ENCODE measurements at regions not wholly inside any gene's neighbourhood (a gene's known extent, or its start where the extent isn't known, plus 50 kb on each side); places are given as distances from the start of the nearest gene placed in this dataset.

DNA sequence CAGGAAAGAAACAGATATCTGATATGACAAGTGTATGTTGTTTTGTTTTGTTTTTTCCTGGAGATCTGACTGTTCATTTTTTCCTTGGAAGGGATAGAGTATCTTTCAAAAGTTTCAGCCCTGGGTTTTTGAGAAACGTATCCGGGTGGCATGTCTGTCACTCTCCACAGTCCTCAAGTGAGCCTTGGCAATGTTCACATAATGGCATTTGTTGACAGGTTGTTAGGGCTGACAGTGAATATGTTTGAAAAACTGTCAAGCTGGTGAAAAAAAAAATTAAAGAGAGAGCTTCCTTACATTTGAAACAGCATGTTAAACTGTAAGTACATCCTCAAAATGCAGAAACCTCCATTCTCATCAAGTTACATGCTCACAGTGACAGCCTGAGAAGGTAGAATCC is 113.0 kb upstream of the DYNLRB2 start:
- no peaks in the 10 kb centered on the region for H4K20me1 ChIP-seq (ENCODE audit: insufficient read depth)
- no peak overlapping the region for H3K27ac ChIP-seq
- no peaks in the 10 kb centered on the region for H3K4me1 ChIP-seq (replicated peaks; ENCODE audit: insufficient read depth)
- no peaks in the 10 kb centered on the region for H3K79me2 ChIP-seq (ENCODE audit: low read depth)
- no peaks in the 10 kb centered on the region for H3F3A ChIP-seq (ENCODE audit: insufficient read depth, low read depth)
- H3K27me3 ChIP-seq (ENCODE audit: insufficient read depth, low read depth), result no peaks in the 10 kb centered on the region
- TF ChIP-seq, protein P1, sequence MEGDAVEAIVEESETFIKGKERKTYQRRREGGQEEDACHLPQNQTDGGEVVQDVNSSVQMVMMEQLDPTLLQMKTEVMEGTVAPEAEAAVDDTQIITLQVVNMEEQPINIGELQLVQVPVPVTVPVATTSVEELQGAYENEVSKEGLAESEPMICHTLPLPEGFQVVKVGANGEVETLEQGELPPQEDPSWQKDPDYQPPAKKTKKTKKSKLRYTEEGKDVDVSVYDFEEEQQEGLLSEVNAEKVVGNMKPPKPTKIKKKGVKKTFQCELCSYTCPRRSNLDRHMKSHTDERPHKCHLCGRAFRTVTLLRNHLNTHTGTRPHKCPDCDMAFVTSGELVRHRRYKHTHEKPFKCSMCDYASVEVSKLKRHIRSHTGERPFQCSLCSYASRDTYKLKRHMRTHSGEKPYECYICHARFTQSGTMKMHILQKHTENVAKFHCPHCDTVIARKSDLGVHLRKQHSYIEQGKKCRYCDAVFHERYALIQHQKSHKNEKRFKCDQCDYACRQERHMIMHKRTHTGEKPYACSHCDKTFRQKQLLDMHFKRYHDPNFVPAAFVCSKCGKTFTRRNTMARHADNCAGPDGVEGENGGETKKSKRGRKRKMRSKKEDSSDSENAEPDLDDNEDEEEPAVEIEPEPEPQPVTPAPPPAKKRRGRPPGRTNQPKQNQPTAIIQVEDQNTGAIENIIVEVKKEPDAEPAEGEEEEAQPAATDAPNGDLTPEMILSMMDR (conservative IDR thresholded peaks at IDR 0.05), result no peak
- no peak for TF ChIP-seq EZH2 (IDR thresholded peaks at IDR 0.05; ENCODE audit: low read depth)
- intact Hi-C loops (cut with micrococcal nuclease; ENCODE audit: unreplicated experiment), result no loop called here
- H3K4me3 ChIP-seq, result no peak overlapping the region
- H3K9me3 ChIP-seq (ENCODE audit: insufficient read depth, low read depth), result no peaks in the 10 kb centered on the region
- H3K4me2 ChIP-seq, result no peak overlapping the region
- ChIA-PET POLR2A (ENCODE audit: unreplicated experiment) (no interaction called here), CTCF (no interaction called here)
- DNase-seq, result no peak
- H3K9me2 ChIP-seq (ENCODE audit: insufficient read depth), result no peaks in the 10 kb centered on the region
- H2AFZ ChIP-seq, result no peak overlapping the region
- BruUV-seq (replicated peaks), result no TSS peak
- no peaks in the 10 kb centered on the region for H3K36me3 ChIP-seq (ENCODE audit: low read depth)

DNA sequence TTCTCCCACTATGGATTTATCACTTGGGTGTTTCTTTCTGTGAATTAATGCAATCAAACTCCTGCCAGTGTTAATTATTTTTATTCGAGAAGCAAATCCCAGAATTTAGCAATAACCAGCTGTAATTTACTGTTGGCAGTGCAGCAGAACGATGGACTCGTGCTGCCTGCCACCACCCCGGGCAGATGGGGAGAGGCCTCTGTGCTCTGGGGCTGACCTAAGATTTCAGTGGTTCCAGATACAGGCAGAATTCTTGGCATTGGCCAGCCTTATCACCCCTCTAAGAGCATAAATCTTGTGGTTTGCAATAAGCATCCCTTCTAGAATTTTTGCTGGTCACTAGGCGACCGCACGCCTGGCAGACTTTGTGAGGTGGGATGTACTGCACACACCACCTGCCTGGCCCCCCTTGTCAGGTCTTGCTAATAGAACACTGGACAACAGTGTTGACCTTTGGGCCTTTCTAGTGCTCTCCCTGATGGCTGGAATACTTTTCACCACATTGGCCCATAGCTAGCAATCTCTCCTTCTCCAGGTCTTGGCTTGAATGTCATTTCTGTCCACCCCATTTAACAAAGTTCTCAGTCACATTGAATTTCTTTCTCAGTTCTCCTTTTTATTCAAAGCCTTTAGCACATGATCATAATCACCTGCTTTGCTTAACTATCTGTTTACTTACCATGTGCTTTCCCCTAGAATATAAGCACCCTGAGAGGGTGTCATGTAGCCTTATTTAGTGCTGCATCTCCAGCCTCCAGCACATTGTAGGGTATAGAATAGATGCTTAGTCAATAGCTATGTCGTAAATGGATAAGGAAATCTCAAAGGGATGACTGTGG is 122.1 kb upstream of the DYNLRB2 start:
- BruUV-seq (replicated peaks), result no TSS peak
- Histone ChIP-seq H3K4me1 (replicated peaks; ENCODE audit: insufficient read depth) (no peaks in the 10 kb centered on the region), H3K27me3 (ENCODE audit: insufficient read depth, low read depth) (0 out of 2 replicates have a peak, but pooled peaks cover 3% of the 10 kb centered on the region), H3K9me3 (ENCODE audit: insufficient read depth, low read depth) (no peaks in the 10 kb centered on the region), H4K20me1 (ENCODE audit: insufficient read depth) (no peaks in the 10 kb centered on the region), H3K4me3 (no peak overlapping the region), H3K4me2 (no peak overlapping the region), H3K79me2 (ENCODE audit: low read depth) (no peaks in the 10 kb centered on the region), H3K36me3 (ENCODE audit: low read depth) (no peaks in the 10 kb centered on the region), H3K27ac (no peak overlapping the region), H3F3A (ENCODE audit: insufficient read depth, low read depth) (no peaks in the 10 kb centered on the region), H2AFZ (no peak overlapping the region), H3K9me2 (ENCODE audit: insufficient read depth) (no peaks in the 10 kb centered on the region)
- POLR2A ChIA-PET (ENCODE audit: unreplicated experiment), result no interaction called here
- CTCF ChIA-PET, result no interaction called here
- no peak for DNase-seq
- intact Hi-C loops (cut with micrococcal nuclease; ENCODE audit: unreplicated experiment), result no loop called here
- TF ChIP-seq, protein P1 (conservative IDR thresholded peaks at IDR 0.05), result no peak
- no peak for TF ChIP-seq EZH2 (IDR thresholded peaks at IDR 0.05; ENCODE audit: low read depth)

DNA sequence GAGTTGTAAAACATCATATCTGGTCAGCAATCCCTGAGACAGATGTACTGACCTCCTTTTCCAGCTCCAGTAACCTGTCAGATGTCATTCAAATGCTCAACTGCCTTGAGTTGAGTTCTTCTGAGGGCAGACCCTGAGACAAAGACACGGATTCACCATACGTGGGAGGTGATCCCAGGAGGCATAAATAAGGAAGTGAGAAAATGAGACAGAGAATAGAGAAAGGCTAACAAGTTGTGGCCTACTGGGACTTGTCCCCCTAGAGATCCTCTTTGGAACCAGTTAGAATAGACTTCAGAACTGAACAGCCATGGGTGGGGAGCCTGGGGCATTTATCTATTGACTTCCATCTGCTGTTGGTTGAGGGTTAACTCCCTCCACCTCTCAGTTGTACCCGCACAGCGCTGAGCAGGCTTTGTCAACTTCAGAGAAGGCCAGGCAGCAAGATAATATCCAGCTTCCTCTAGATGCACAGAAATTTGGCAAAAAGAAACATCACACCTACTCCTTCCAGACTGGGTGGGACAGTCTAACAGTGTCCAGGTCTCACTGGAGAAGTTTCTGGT is 123.0 kb upstream of the DYNLRB2 start:
- Histone ChIP-seq H3K27ac (no peak overlapping the region), H3F3A (ENCODE audit: insufficient read depth, low read depth) (no peaks in the 10 kb centered on the region), H3K79me2 (ENCODE audit: low read depth) (no peaks in the 10 kb centered on the region), H3K4me2 (no peak overlapping the region), H3K9me2 (ENCODE audit: insufficient read depth) (no peaks in the 10 kb centered on the region), H4K20me1 (ENCODE audit: insufficient read depth) (no peaks in the 10 kb centered on the region), H3K4me3 (no peak overlapping the region), H3K9me3 (ENCODE audit: insufficient read depth, low read depth) (no peaks in the 10 kb centered on the region), H3K27me3 (ENCODE audit: insufficient read depth, low read depth) (0 out of 2 replicates have a peak, but pooled peaks cover 3% of the 10 kb centered on the region), H2AFZ (no peak overlapping the region), H3K36me3 (ENCODE audit: low read depth) (no peaks in the 10 kb centered on the region), H3K4me1 (replicated peaks; ENCODE audit: insufficient read depth) (no peaks in the 10 kb centered on the region)
- no peak for DNase-seq
- no TSS peak for BruUV-seq (replicated peaks)
- ChIA-PET CTCF (no interaction called here), POLR2A (ENCODE audit: unreplicated experiment) (no interaction called here)
- intact Hi-C loops (cut with micrococcal nuclease; ENCODE audit: unreplicated experiment), result no loop called here
- no peak for TF ChIP-seq EZH2 (IDR thresholded peaks at IDR 0.05; ENCODE audit: low read depth)
- TF ChIP-seq, protein P1 (conservative IDR thresholded peaks at IDR 0.05), result no peak

Data from PC-9 (cell line).